ENCODE measurements at regions not wholly inside any gene's neighbourhood (a gene's known extent, or its start where the extent isn't known, plus 50 kb on each side); places are given as distances from the start of the nearest gene placed in this dataset.

GRCh38 chr5:10876006-10876744, 115.1 kb upstream of the DAP start:
- Histone ChIP-seq H3K4me3 (replicated peaks in 1 of 3) (no peak overlapping the region), H3K9me3 (no peaks in the 10 kb centered on the region), H3K36me3 (no peaks in the 10 kb centered on the region), H3K4me1 (no peaks in the 10 kb centered on the region), H3K27me3 (no peaks in the 10 kb centered on the region), H3K27ac (no peak overlapping the region)
- TF ChIP-seq POLR2A (IDR thresholded peaks at IDR 0.05) (no peak), CTCF (IDR thresholded peaks at IDR 0.05) (no peak)
- DNase-seq: no peak
- intact Hi-C loops (cut with DNase I): no loop called here
- whole genome bisulfite sequencing, 2 donors: 32 to 52% methylated on average over 9 of the region's 9 CpGs

GRCh38 chr5:10875201-10875768, 114.3 kb upstream of the DAP start:
- H3K4me1 ChIP-seq: no peaks in the 10 kb centered on the region
- H3K27ac ChIP-seq: no peak overlapping the region
- WGBS, 2 donors: 91 to 93% methylated on average over 9 to 10 of the region's 10 CpGs
- no peak for DNase-seq
- intact Hi-C loops (cut with DNase I): no loop called here
- no peaks in the 10 kb centered on the region for H3K27me3 ChIP-seq
- no peaks in the 10 kb centered on the region for H3K36me3 ChIP-seq
- no peaks in the 10 kb centered on the region for H3K9me3 ChIP-seq
- H3K4me3 ChIP-seq (replicated peaks in 1 of 3): no peak overlapping the region
- TF ChIP-seq CTCF (IDR thresholded peaks at IDR 0.05) (no peak), POLR2A (IDR thresholded peaks at IDR 0.05) (no peak)

- Histone ChIP-seq H3K36me3 (no peaks in the 10 kb centered on the region), H3K9me3 (no peaks in the 10 kb centered on the region), H3K4me1 (no peaks in the 10 kb centered on the region), H3K27ac (no peak overlapping the region), H3K4me3 (replicated peaks in 1 of 3) (no peak overlapping the region), H3K27me3 (no peaks in the 10 kb centered on the region)
- no peak for DNase-seq
- TF ChIP-seq POLR2A (IDR thresholded peaks at IDR 0.05): no peak
- no peak for TF ChIP-seq CTCF (IDR thresholded peaks at IDR 0.05)
- WGBS, 2 donors: 86 to 87% methylated on average over 7 of the region's 7 CpGs
- intact Hi-C loops (cut with DNase I): no loop called here
Observed at GRCh38 chr5:10874541-10874940, 113.5 kb upstream of the DAP start.

DNA sequence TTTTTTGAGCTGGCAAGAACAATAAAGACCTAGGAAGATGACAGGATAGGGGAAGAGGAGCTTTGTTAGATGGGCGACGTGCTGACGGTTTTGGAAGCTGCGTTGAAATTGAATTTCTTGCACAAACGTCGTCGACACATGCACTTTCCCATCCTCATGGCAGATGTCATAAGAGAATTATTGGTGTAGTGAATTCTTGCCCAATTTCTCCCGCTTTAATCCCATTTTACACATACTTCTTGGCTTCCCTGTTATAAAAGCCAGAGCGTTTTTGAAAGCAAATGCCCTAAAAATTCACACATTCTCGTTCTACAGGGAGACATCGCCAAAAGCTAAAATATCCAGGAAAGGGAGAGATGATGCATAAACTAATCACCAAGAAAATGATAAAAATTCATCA, 109.8 kb upstream of the DAP start:
- TF ChIP-seq POLR2A (IDR thresholded peaks at IDR 0.05) (no peak), CTCF (IDR thresholded peaks at IDR 0.05) (no peak)
- WGBS, 2 donors: 88 to 92% methylated on average over 11 of the region's 11 CpGs
- DNase-seq: no peak
- no peaks in the 10 kb centered on the region for H3K27me3 ChIP-seq
- H3K4me3 ChIP-seq (replicated peaks in 1 of 3): no peak overlapping the region
- H3K9me3 ChIP-seq: no peaks in the 10 kb centered on the region
- no peaks in the 10 kb centered on the region for H3K36me3 ChIP-seq
- intact Hi-C loops (cut with DNase I): no loop called here
- no peaks in the 10 kb centered on the region for H3K4me1 ChIP-seq
- no peak overlapping the region for H3K27ac ChIP-seq

GRCh38 chr5:10868956-10869355, 107.9 kb upstream of the DAP start:
- intact Hi-C loops (cut with DNase I): no loop called here
- Histone ChIP-seq H3K27ac (no peak overlapping the region), H3K36me3 (no peaks in the 10 kb centered on the region), H3K27me3 (no peaks in the 10 kb centered on the region), H3K4me1 (no peaks in the 10 kb centered on the region), H3K9me3 (no peaks in the 10 kb centered on the region), H3K4me3 (replicated peaks in 1 of 3) (no peak overlapping the region)
- WGBS, 2 donors: 63 to 71% methylated on average over 7 of the region's 7 CpGs
- TF ChIP-seq CTCF (IDR thresholded peaks at IDR 0.05) (no peak), POLR2A (IDR thresholded peaks at IDR 0.05) (no peak)
- DNase-seq: no peak

Measured in thyroid gland (tissue), 4 donors.